Fibroblast of the aortic adventitia (primary cell): ENCODE measurements at regions not wholly inside any gene's neighbourhood (a gene's known extent, or its start where the extent isn't known, plus 50 kb on each side); places are given as distances from the start of the nearest gene placed in this dataset.
"Not testable (repeated sequence)": the region's sequence is repeated elsewhere in the genome, so short reads cannot be mapped to it uniquely, and the experiment has no call there.

ENCODE experiments used
- DNase-seq: peaks from one replicate; pipeline ENCODE4 v3.0.0-alpha.2; 2010; ENCODE audit warnings: low read depth
- H3K4me3 ChIP-seq: 2 replicates; pipeline ENCODE4 v1.5.1; 2011; ENCODE audit warnings: low read depth, mild to moderate bottlenecking, control low read depth, low read length, moderate library complexity
- CTCF ChIP-seq: IDR thresholded peaks from 2 replicates; pipeline ENCODE4 v1.5.1; 2011; ENCODE audit warnings: mild to moderate bottlenecking, low read length, control low read depth, inconsistent platforms; ENCODE audit not compliant: insufficient read depth

GRCh38 chr11:69898123-69898522 lies 78.9 kb upstream of the FGF3 start:
- H3K4me3 ChIP-seq = no peak overlapping the region
- DNase-seq = no peak
- no peak for TF ChIP-seq CTCF

GRCh38 chr11:69899957-69900821 lies 81.0 kb upstream of the FGF3 start:
- DNase-seq = no peak
- no peak overlapping the region for H3K4me3 ChIP-seq
- TF ChIP-seq CTCF = no peak

- H3K4me3 ChIP-seq, DNase-seq: not testable (repeated sequence)
Measured at GRCh38 chr11:69900822-69901302, 81.6 kb upstream of the FGF3 start.

- TF ChIP-seq CTCF = no peak
- H3K4me3 ChIP-seq = no peak overlapping the region
- no peak for DNase-seq
Measured at GRCh38 chr11:69902337-69902736, 83.1 kb upstream of the FGF3 start.

GRCh38 chr11:69903211-69903610 lies 84.0 kb upstream of the FGF3 start:
- TF ChIP-seq CTCF = no peak
- no peak for DNase-seq
- H3K4me3 ChIP-seq = no peak overlapping the region

GRCh38 chr11:69904161-69904973 lies 85.2 kb upstream of the FGF3 start:
- TF ChIP-seq CTCF = no peak
- no peak overlapping the region for H3K4me3 ChIP-seq
- DNase-seq = no peak

GRCh38 chr11:69904974-69905535 lies 85.8 kb upstream of the FGF3 start:
- H3K4me3 ChIP-seq = no peak overlapping the region
- no peak for TF ChIP-seq CTCF
- no peak for DNase-seq
